ENCODE measurements at regions not wholly inside any gene's neighbourhood (a gene's known extent, or its start where the extent isn't known, plus 50 kb on each side); places are given as distances from the start of the nearest gene placed in this dataset.
A peak's percentile ranks its signal among the peaks of the same experiment; 100 is the strongest.

DNA sequence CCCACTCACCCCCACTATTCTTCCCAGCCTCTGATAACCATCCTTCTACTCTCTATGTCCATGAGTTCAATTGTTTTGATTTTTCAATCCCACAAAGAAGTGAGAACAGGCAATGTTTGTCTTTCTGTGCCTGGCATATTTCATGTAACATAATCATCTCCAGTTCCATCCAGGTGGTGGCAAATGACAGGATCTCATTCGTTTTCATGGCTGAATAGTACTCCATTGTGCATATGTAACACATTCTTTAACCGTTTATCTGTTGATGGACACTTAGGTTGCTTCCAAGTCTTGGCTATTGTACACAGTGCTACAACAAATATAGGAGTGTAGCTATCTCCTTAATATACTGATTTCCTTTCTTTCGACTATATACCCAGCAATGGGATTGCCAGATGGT is 169.3 kb upstream of the NFIA start:
- no peak overlapping the region for H3K4me3 ChIP-seq (ENCODE audit: low read length)
- WGBS, 2 experiments (ENCODE audit: insufficient coverage in 1 of 2, insufficient read length in 1 of 2) = 91 to 100% methylated on average over 2 to 3 of the region's 3 CpGs
- H3K4me1 ChIP-seq (ENCODE audit: control insufficient read depth, insufficient read depth, low read length) = peaks cover 4% of the 10 kb centered on the region
- peaks cover 5% of the 10 kb centered on the region for H3K9me3 ChIP-seq (ENCODE audit: control insufficient read depth, low read length)
- no peak for DNase-seq
- H3K27me3 ChIP-seq (ENCODE audit: control insufficient read depth, insufficient read depth, low read length, poor library complexity, severe bottlenecking) = peaks cover 29% of the 10 kb centered on the region
- H3K9ac ChIP-seq (ENCODE audit: extremely low read depth, low read length, poor library complexity, severe bottlenecking) = no peak overlapping the region
- H3K27ac ChIP-seq (ENCODE audit: low read depth, low read length) = no peak overlapping the region
- H3K36me3 ChIP-seq (ENCODE audit: control insufficient read depth, insufficient read depth, low read length) = no peaks in the 10 kb centered on the region
- H3K27me3 Mint-ChIP-seq (ENCODE audit: insufficient read depth) = peaks cover 29% of the 10 kb centered on the region
- TF ChIP-seq CTCF (conservative IDR thresholded peaks at IDR 0.05) = no peak
- no peak overlapping the region for H3K4me3 Mint-ChIP-seq
- peaks cover 16% of the 10 kb centered on the region for H3K4me1 Mint-ChIP-seq
- H3K27ac Mint-ChIP-seq = no peak overlapping the region
- H3K36me3 Mint-ChIP-seq (ENCODE audit: low read depth) = no peaks in the 10 kb centered on the region
- H3K9me3 Mint-ChIP-seq = no peaks in the 10 kb centered on the region

- Mint-ChIP-seq H3K4me3 (no peak overlapping the region), H3K9me3 (no peaks in the 10 kb centered on the region), H3K4me1 (peaks cover 16% of the 10 kb centered on the region), H3K36me3 (ENCODE audit: low read depth) (no peaks in the 10 kb centered on the region), H3K27me3 (ENCODE audit: insufficient read depth) (peaks cover 25% of the 10 kb centered on the region), H3K27ac (no peak overlapping the region)
- TF ChIP-seq CTCF (conservative IDR thresholded peaks at IDR 0.05) = no peak
- Histone ChIP-seq H3K4me3 (ENCODE audit: low read length) (no peak overlapping the region), H3K27ac (ENCODE audit: low read depth, low read length) (no peak overlapping the region), H3K9ac (ENCODE audit: extremely low read depth, low read length, poor library complexity, severe bottlenecking) (no peak overlapping the region), H3K4me1 (ENCODE audit: control insufficient read depth, insufficient read depth, low read length) (peaks cover 4% of the 10 kb centered on the region), H3K27me3 (ENCODE audit: control insufficient read depth, insufficient read depth, low read length, poor library complexity, severe bottlenecking) (peaks cover 26% of the 10 kb centered on the region), H3K36me3 (ENCODE audit: control insufficient read depth, insufficient read depth, low read length) (no peaks in the 10 kb centered on the region), H3K9me3 (ENCODE audit: control insufficient read depth, low read length) (peaks cover 5% of the 10 kb centered on the region)
- DNase-seq = peak; percentile 76
- 58 to 79% methylated on average over 7 to 9 of the region's 9 CpGs for WGBS, 2 experiments (ENCODE audit: insufficient coverage in 1 of 2, insufficient read length in 1 of 2)
These were observed 170.2 kb upstream of the NFIA start for GRCh38 chr1:60911966-60912697.

DNA sequence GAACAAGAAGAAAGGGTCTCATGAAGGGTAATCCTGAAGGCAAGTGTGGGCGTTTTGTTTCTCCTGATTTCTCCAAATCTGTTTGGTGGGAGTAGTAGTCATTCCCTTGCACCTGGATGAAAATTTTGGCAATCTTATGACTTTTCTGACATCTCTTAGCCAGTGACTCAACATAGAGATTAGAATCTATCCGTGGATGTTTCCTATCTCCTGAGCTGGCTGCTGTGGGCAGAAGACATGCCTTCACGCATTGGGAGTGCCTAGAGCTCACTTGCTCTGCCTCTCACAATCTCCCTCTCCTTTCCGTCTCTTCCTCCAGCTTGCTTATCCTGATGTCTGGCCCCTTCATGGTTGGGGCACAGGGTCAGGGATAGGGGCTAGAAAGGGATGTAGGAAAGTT is 174.2 kb upstream of the NFIA start:
- H3K27me3 ChIP-seq (ENCODE audit: control insufficient read depth, insufficient read depth, low read length, poor library complexity, severe bottlenecking) = peaks cover 22% of the 10 kb centered on the region
- no peaks in the 10 kb centered on the region for H3K36me3 Mint-ChIP-seq (ENCODE audit: low read depth)
- no peak overlapping the region for H3K4me3 ChIP-seq (ENCODE audit: low read length)
- peaks cover 2% of the 10 kb centered on the region for H3K9me3 ChIP-seq (ENCODE audit: control insufficient read depth, low read length)
- peaks cover 14% of the 10 kb centered on the region for H3K27me3 Mint-ChIP-seq (ENCODE audit: insufficient read depth)
- WGBS, 2 experiments (ENCODE audit: insufficient coverage in 1 of 2, insufficient read length in 1 of 2) = 93 to 95% methylated on average over 2 to 3 of the region's 4 CpGs
- TF ChIP-seq CTCF (conservative IDR thresholded peaks at IDR 0.05) = no peak
- peaks cover 25% of the 10 kb centered on the region for H3K4me1 Mint-ChIP-seq
- H3K27ac Mint-ChIP-seq = no peak overlapping the region
- H3K9me3 Mint-ChIP-seq = no peaks in the 10 kb centered on the region
- no peaks in the 10 kb centered on the region for H3K36me3 ChIP-seq (ENCODE audit: control insufficient read depth, insufficient read depth, low read length)
- H3K4me3 Mint-ChIP-seq = no peak overlapping the region
- H3K4me1 ChIP-seq (ENCODE audit: control insufficient read depth, insufficient read depth, low read length) = peaks cover 4% of the 10 kb centered on the region
- no peak for DNase-seq
- H3K9ac ChIP-seq (ENCODE audit: extremely low read depth, low read length, poor library complexity, severe bottlenecking) = no peak overlapping the region
- no peak overlapping the region for H3K27ac ChIP-seq (ENCODE audit: low read depth, low read length)
